WERI-Rb-1 (cell line): ENCODE measurements at regions not wholly inside any gene's neighbourhood (a gene's known extent, or its start where the extent isn't known, plus 50 kb on each side); places are given as distances from the start of the nearest gene placed in this dataset.
"Not testable (repeated sequence)": the region's sequence is repeated elsewhere in the genome, so short reads cannot be mapped to it uniquely, and the experiment has no call there.

Experiments
- DNase-seq: peaks from one replicate; pipeline ENCODE4 v3.0.0-alpha.2; 2020
- H3K27ac ChIP-seq: fragments of 250-450 bp; sonication (Bioruptor Pico); 2 replicates; pipeline ENCODE4 v1.5.1; 2020; ENCODE audit warnings: mild to moderate bottlenecking, moderate library complexity
- H3K27me3 ChIP-seq: fragments of 250-450 bp; sonication (Bioruptor Pico); 2 replicates; pipeline ENCODE4 v1.5.1; 2021; ENCODE audit warnings: mild to moderate bottlenecking, low read depth, moderate library complexity; ENCODE audit not compliant: insufficient read depth, severe bottlenecking
- H3K36me3 ChIP-seq: fragments of 250-450 bp; sonication (Bioruptor Pico); 2 replicates; pipeline ENCODE4 v1.5.1; 2020; ENCODE audit warnings: mild to moderate bottlenecking, moderate library complexity
- H3K4me3 ChIP-seq: 2 replicates; pipeline ENCODE4 v1.5.1; 2011; ENCODE audit warnings: low read depth, mild to moderate bottlenecking, control low read depth, low read length
- H3K9me3 ChIP-seq: fragments of 250-450 bp; sonication (Bioruptor Pico); 2 replicates; pipeline ENCODE4 v1.5.1; 2021; ENCODE audit warnings: mild to moderate bottlenecking, moderate library complexity; ENCODE audit not compliant: severe bottlenecking
- TF ChIP-seq, protein P1 (sequence below): IDR thresholded peaks from 2 replicates; pipeline ENCODE4 v1.5.1; 2011; ENCODE audit warnings: low read depth, mild to moderate bottlenecking, control low read depth, inconsistent platforms, low read length

DNA sequence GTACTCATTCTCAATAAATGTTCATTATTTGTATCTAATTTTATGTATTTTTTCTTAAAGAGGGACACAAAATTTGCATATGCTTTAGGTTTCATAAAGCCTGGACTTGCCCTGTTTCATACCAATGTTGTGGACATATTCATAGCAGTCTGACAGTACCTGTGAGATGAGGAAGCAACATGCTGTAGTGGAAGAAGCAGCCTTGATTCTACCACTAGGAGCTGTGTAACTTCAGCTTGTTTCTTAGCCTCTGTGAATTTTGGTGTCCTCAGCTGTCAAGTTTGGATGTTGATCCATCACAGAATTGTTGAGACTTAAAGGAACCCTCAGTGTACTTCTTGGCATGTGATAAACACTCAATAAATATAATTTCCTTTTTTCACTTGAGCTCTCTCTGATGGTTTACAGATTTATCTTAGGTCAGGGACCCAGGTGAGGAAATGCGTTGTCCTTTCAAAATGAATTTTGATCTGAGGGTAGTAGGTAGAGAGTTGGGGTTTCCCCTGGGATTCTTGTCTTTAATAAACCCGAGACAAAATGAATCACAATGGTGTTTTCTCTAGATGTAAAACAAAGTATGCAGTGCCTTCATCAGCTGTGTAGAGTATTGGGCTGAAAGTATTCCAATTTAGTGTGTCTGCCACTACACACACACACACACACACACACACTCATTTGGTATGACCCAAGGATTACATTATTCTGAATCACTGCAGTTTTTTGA, 152.1 kb downstream of the KCNRG start:
- H3K4me3 ChIP-seq: no peak overlapping the region
- DNase-seq: no peak
- TF ChIP-seq, protein P1, sequence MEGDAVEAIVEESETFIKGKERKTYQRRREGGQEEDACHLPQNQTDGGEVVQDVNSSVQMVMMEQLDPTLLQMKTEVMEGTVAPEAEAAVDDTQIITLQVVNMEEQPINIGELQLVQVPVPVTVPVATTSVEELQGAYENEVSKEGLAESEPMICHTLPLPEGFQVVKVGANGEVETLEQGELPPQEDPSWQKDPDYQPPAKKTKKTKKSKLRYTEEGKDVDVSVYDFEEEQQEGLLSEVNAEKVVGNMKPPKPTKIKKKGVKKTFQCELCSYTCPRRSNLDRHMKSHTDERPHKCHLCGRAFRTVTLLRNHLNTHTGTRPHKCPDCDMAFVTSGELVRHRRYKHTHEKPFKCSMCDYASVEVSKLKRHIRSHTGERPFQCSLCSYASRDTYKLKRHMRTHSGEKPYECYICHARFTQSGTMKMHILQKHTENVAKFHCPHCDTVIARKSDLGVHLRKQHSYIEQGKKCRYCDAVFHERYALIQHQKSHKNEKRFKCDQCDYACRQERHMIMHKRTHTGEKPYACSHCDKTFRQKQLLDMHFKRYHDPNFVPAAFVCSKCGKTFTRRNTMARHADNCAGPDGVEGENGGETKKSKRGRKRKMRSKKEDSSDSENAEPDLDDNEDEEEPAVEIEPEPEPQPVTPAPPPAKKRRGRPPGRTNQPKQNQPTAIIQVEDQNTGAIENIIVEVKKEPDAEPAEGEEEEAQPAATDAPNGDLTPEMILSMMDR: no peak
- H3K27ac ChIP-seq: no peak overlapping the region
- H3K36me3 ChIP-seq: no peaks in the 10 kb centered on the region
- no peaks in the 10 kb centered on the region for H3K9me3 ChIP-seq
- H3K27me3 ChIP-seq: no peaks in the 10 kb centered on the region

DNA sequence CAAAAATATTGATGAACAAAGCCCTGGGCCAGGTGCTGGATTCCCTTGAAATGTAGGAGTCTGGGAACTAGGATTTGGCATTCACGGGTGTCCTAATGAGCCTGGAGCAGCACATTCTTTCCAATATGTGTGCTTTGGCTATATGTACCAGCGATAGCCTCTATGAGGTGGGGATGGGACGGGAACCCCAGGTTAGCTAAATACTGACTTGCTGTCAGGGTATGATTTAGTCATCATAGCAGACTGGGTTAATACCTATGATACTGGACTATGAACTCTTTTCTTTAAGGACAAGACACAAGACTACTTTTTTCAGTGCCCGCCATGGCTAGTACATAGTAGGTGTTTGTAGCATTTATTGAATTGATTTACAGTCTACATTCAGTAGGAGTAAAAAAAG, 152.7 kb downstream of the KCNRG start:
- DNase-seq: no peak
- no peaks in the 10 kb centered on the region for H3K9me3 ChIP-seq
- H3K27ac ChIP-seq: no peak overlapping the region
- H3K4me3 ChIP-seq: no peak overlapping the region
- no peaks in the 10 kb centered on the region for H3K36me3 ChIP-seq
- no peaks in the 10 kb centered on the region for H3K27me3 ChIP-seq
- TF ChIP-seq, protein P1: no peak

DNA sequence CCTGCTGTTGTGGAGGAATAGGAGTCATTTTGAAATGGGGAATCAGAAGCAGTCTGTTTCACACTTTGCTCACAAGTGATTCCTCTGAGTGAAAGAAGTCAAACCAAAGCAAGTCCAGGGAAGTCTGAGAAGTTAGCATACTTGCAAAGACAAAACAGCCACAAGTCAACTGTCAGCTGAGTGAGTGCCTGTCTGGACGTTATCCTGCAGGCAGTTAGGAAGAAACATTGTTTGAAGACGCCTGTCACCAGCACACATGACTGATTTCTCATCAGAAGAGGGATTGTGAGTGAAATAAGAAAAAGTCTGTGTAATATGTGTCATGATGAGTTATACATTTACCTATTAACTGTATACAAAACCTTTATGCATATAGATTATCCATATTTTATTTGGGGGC, 153.5 kb downstream of the KCNRG start:
- Histone ChIP-seq H3K36me3 (no peaks in the 10 kb centered on the region), H3K9me3 (no peaks in the 10 kb centered on the region), H3K4me3 (no peak overlapping the region), H3K27ac (no peak overlapping the region), H3K27me3 (no peaks in the 10 kb centered on the region)
- TF ChIP-seq, protein P1: no peak
- DNase-seq: no peak

DNA sequence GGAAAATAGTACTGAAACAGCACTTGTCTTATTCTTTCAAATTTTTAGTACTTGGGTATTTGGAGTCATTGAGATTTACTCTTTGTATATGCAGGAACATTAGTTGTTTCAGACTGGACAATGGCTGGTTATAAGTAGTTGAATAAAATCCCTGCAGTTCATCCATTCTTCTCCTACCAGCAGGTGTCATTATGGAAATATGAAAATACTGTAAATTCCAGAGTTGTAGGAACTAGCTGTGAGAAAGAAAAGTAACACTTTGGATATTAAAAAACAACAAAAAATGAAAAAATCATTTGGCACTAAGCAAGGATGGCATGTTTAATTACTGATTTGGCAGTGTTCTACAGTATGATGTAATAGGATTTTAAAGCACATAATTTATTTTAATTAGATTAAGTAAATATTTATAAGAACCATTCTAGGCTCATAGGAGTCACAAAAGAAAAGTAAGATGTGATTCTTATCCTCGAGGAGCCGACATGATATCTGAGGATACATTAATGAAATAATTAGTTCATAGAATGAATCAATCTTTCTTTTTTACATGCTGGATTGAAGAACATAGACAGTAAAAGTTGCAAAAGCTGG, 155.3 kb downstream of the KCNRG start:
- Histone ChIP-seq H3K9me3 (no peaks in the 10 kb centered on the region), H3K27me3 (no peaks in the 10 kb centered on the region), H3K27ac (no peak overlapping the region), H3K36me3 (no peaks in the 10 kb centered on the region), H3K4me3 (no peak overlapping the region)
- no peak for DNase-seq
- TF ChIP-seq, protein P1: no peak

DNA sequence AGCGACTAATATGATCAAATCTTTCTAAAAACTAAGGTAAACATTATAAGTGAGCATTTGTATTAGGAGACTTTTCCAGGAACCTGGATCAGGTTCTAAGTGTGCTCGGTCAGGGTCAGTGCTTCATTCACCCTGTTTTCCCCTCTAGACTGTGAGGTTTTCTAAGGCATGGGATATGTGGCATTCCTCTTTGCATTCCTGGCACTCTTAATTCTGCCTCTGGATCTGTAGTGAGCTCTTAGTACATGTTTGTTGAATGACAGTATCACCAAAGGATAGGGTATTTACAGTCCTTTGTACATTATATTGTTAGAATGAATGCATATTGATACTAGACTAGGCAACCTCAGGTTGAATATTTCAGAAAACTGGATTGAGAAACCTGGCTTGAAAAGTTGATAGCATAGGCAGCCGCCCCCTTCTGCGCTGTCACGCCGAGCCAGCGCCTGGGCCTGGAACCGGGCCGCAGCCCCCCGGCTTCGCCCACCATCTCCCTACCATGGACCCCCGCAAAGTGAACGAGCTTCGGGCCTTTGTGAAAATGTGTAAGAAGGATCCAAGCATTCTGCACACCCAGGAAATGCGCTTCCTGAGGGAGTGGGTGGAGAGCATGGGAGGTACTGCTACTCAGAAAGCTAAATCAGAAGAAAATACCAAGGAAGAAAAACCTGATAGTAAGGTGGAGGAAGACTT, 156.5 kb downstream of the KCNRG start:
- Histone ChIP-seq H3K27me3 (no peaks in the 10 kb centered on the region), H3K4me3 (no peak overlapping the region), H3K27ac (no peak overlapping the region), H3K9me3 (no peaks in the 10 kb centered on the region), H3K36me3 (no peaks in the 10 kb centered on the region)
- TF ChIP-seq, protein P1: no peak
- no peak for DNase-seq

DNA sequence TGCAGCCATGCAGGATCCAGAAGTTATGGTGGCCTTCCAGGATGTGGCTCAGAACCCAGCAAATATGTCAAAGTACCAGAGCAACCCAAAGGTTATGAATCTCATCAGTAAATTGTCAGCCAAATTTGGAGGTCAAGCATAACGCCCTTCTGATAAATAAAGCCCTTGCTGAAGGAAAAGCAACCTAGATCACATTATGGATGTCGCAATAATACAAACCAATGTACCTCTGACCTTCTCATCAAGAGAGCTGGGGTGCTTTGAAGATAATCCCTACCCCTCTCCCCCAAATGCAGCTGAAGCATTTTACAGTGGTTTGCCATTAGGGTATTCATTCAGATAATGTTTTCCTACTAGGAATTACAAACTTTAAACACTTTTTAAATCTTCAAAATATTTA, 157.8 kb downstream of the KCNRG start:
- not testable (repeated sequence) for H3K27ac ChIP-seq, DNase-seq, H3K27me3 ChIP-seq, H3K36me3 ChIP-seq, H3K9me3 ChIP-seq, H3K4me3 ChIP-seq
